Smooth muscle cell (in vitro differentiated cells): ENCODE measurements at regions not wholly inside any gene's neighbourhood (a gene's known extent, or its start where the extent isn't known, plus 50 kb on each side); places are given as distances from the start of the nearest gene placed in this dataset.

Experiments used
- DNase-seq: peaks from one replicate; lab custom pipeline; 2025; ENCODE audit not compliant: unreplicated experiment; lab: John Stamatoyannopoulos, UW
- H2AFZ ChIP-seq: fragments of 200-600 bp; sonication (generic); 2 replicates; pipeline ENCODE4 v1.6.0; 2016; ENCODE audit warnings: antibody characterized with exemption, low read depth, mild to moderate bottlenecking
- H3F3A ChIP-seq: fragments of 200-600 bp; sonication (generic); 2 replicates; pipeline ENCODE4 v1.6.0; 2017; ENCODE audit warnings: antibody characterized with exemption, low read depth
- H3K27ac ChIP-seq: fragments of 200-600 bp; sonication (generic); 2 replicates; pipeline ENCODE4 v1.5.1; 2016; ENCODE audit warnings: low read depth, mild to moderate bottlenecking
- H3K27me3 ChIP-seq: fragments of 200-600 bp; sonication (generic); 2 replicates; pipeline ENCODE4 v1.6.1; 2016; ENCODE audit warnings: low read depth, mild to moderate bottlenecking
- H3K36me3 ChIP-seq: fragments of 200-600 bp; sonication (generic); 2 replicates; pipeline ENCODE4 v1.5.1; 2016; ENCODE audit warnings: low read depth
- H3K4me1 ChIP-seq: fragments of 200-600 bp; sonication (generic); 2 replicates; pipeline ENCODE4 v1.5.1; 2016; ENCODE audit warnings: low read depth
- H3K4me2 ChIP-seq: fragments of 200-600 bp; sonication (generic); 2 replicates; pipeline ENCODE4 v1.6.0; 2016; ENCODE audit warnings: mild to moderate bottlenecking
- H3K4me3 ChIP-seq: fragments of 200-600 bp; sonication (generic); 2 replicates; pipeline ENCODE4 v1.5.1; 2016; ENCODE audit warnings: mild to moderate bottlenecking
- H3K79me2 ChIP-seq: fragments of 200-600 bp; sonication (generic); 2 replicates; pipeline ENCODE4 v1.6.0; 2016; ENCODE audit warnings: low read depth, mild to moderate bottlenecking
- H3K9ac ChIP-seq: fragments of 200-600 bp; sonication (generic); 2 replicates; pipeline ENCODE4 v1.6.0; 2016; ENCODE audit warnings: low read depth
- H3K9me3 ChIP-seq: fragments of 200-600 bp; sonication (generic); replicated peaks from 2 replicates; pipeline ENCODE4 v1.5.1; 2016; ENCODE audit warnings: low read depth
- H4K20me1 ChIP-seq: fragments of 200-600 bp; sonication (generic); 2 replicates; pipeline ENCODE4 v1.6.0; 2016; ENCODE audit warnings: low read depth
- CTCF ChIP-seq: fragments of 200-600 bp; sonication (generic); IDR thresholded peaks from 2 replicates; pipeline ENCODE4 v1.5.1; 2017; ENCODE audit warnings: borderline replicate concordance, mild to moderate bottlenecking, antibody characterized with exemption; ENCODE audit not compliant: insufficient read depth, poor library complexity, severe bottlenecking
- WGBS: methylation state at CpG from one replicate; pipeline ENCODE4 v1.1.7; 2016; ENCODE audit warnings: low lambda C conversion rate; 5-methylcytosine and 5-hydroxymethylcytosine counted together

GRCh38 chr18:56246916-56247315, 391.5 kb downstream of the TXNL1 start:
- no peaks in the 10 kb centered on the region for H3K27me3 ChIP-seq
- H3K79me2 ChIP-seq = no peaks in the 10 kb centered on the region
- H3K9ac ChIP-seq = no peak overlapping the region
- H3K4me3 ChIP-seq = no peak overlapping the region
- no peak for TF ChIP-seq CTCF
- no peak overlapping the region for H3K4me2 ChIP-seq
- no peaks in the 10 kb centered on the region for H3F3A ChIP-seq
- no peak overlapping the region for H3K27ac ChIP-seq
- H2AFZ ChIP-seq = no peak overlapping the region
- no peaks in the 10 kb centered on the region for H3K9me3 ChIP-seq
- H3K36me3 ChIP-seq = no peaks in the 10 kb centered on the region
- DNase-seq = no peak
- H4K20me1 ChIP-seq = no peaks in the 10 kb centered on the region
- no peaks in the 10 kb centered on the region for H3K4me1 ChIP-seq
- 80% methylated on average over 2 of the region's 2 CpGs for WGBS

GRCh38 chr18:56245866-56246580, 392.4 kb downstream of the TXNL1 start:
- no peaks in the 10 kb centered on the region for H3K27me3 ChIP-seq
- peak overlapping the region; percentile 71 for H3K27ac ChIP-seq
- no peak for TF ChIP-seq CTCF
- peak overlapping the region; percentile 74 for H3K4me2 ChIP-seq
- H3K4me3 ChIP-seq = no peak overlapping the region
- WGBS = 11% methylated on average over 5 of the region's 5 CpGs
- H3K9ac ChIP-seq = no peak overlapping the region
- H3F3A ChIP-seq = no peaks in the 10 kb centered on the region
- H3K36me3 ChIP-seq = no peaks in the 10 kb centered on the region
- no peaks in the 10 kb centered on the region for H3K9me3 ChIP-seq
- H2AFZ ChIP-seq = no peak overlapping the region
- no peaks in the 10 kb centered on the region for H3K4me1 ChIP-seq
- no peak for DNase-seq
- no peaks in the 10 kb centered on the region for H3K79me2 ChIP-seq
- H4K20me1 ChIP-seq = no peaks in the 10 kb centered on the region

- Histone ChIP-seq H3K9ac (no peak overlapping the region), H3K27me3 (no peaks in the 10 kb centered on the region), H3K4me3 (no peak overlapping the region), H3K79me2 (no peaks in the 10 kb centered on the region), H4K20me1 (no peaks in the 10 kb centered on the region), H3K9me3 (no peaks in the 10 kb centered on the region), H2AFZ (no peak overlapping the region), H3K4me2 (no peak overlapping the region), H3K36me3 (no peaks in the 10 kb centered on the region), H3F3A (no peaks in the 10 kb centered on the region), H3K4me1 (peaks cover 11% of the 10 kb centered on the region), H3K27ac (no peak overlapping the region)
- WGBS = 73% methylated on average over 3 of the region's 3 CpGs
- TF ChIP-seq CTCF = no peak
- no peak for DNase-seq
Measured at GRCh38 chr18:56240405-56240804, 398.0 kb downstream of the TXNL1 start.

GRCh38 chr18:56238576-56238975, 399.8 kb downstream of the TXNL1 start:
- no peak overlapping the region for H3K27ac ChIP-seq
- H3K27me3 ChIP-seq = no peaks in the 10 kb centered on the region
- no peaks in the 10 kb centered on the region for H3K9me3 ChIP-seq
- no peak overlapping the region for H2AFZ ChIP-seq
- H3K36me3 ChIP-seq = no peaks in the 10 kb centered on the region
- H3K4me1 ChIP-seq = peaks cover 11% of the 10 kb centered on the region
- no peak overlapping the region for H3K4me3 ChIP-seq
- H3K4me2 ChIP-seq = no peak overlapping the region
- WGBS = 81% methylated on average over 3 of the region's 3 CpGs
- DNase-seq = no peak
- no peaks in the 10 kb centered on the region for H4K20me1 ChIP-seq
- no peaks in the 10 kb centered on the region for H3F3A ChIP-seq
- peak; percentile 10 for TF ChIP-seq CTCF
- no peak overlapping the region for H3K9ac ChIP-seq
- no peaks in the 10 kb centered on the region for H3K79me2 ChIP-seq
